Cardiac fibroblast (primary cell): ENCODE measurements at regions not wholly inside any gene's neighbourhood (a gene's known extent, or its start where the extent isn't known, plus 50 kb on each side); places are given as distances from the start of the nearest gene placed in this dataset.
A peak's percentile ranks its signal among the peaks of the same experiment; 100 is the strongest.

Experiments
- DNase-seq, 2 donors: peaks; one replicate each; pipeline versions ENCODE4 v3.0.0 to v3.0.0-alpha.2; 2010; ENCODE audit warnings: low read depth in 2 of 2
- H3K4me3 ChIP-seq, 2 donors: replicated peaks in 1 of 2; 1 replicate in 1 of 2; 2 replicates in 1 of 2; pipeline ENCODE4 v1.5.1; 2011; ENCODE audit warnings: low read depth in 2 of 2, low read length in 2 of 2, mild to moderate bottlenecking in 2 of 2, moderate library complexity in 1 of 2
- CTCF ChIP-seq: IDR thresholded peaks from one replicate; pipeline ENCODE4 v1.5.1; 2011; ENCODE audit warnings: low read depth, mild to moderate bottlenecking, low read length, inconsistent platforms

- H3K4me3 ChIP-seq, result no peak overlapping the region
- no peak for TF ChIP-seq CTCF
- no peak for DNase-seq
Measured at GRCh38 chr20:24106150-24106800, 117.7 kb upstream of the GGTLC1 start.

GRCh38 chr20:24102749-24103333 lies 114.3 kb upstream of the GGTLC1 start:
- H3K4me3 ChIP-seq, result no peak overlapping the region
- TF ChIP-seq CTCF, result no peak
- DNase-seq, result peak; percentile 7 to 68

- DNase-seq, result peak in 1 of 2 donors; percentile 24
- peak; percentile 28 for TF ChIP-seq CTCF
- H3K4me3 ChIP-seq, result no peak overlapping the region
Measured at GRCh38 chr20:24102290-24102689, 113.7 kb upstream of the GGTLC1 start.

GRCh38 chr20:24100370-24101011 lies 111.9 kb upstream of the GGTLC1 start:
- peak; percentile 85 for TF ChIP-seq CTCF
- peak; percentile 78 to 79 for DNase-seq
- H3K4me3 ChIP-seq, result no peak overlapping the region

GRCh38 chr20:24098886-24099285 lies 110.3 kb upstream of the GGTLC1 start:
- DNase-seq, result peak; percentile 65 to 82
- no peak for TF ChIP-seq CTCF
- no peak overlapping the region for H3K4me3 ChIP-seq

- no peak for TF ChIP-seq CTCF
- DNase-seq, result no peak
- no peak overlapping the region for H3K4me3 ChIP-seq
Measured at GRCh38 chr20:24097506-24098245, 109.1 kb upstream of the GGTLC1 start.
